ENCODE measurements at regions not wholly inside any gene's neighbourhood (a gene's known extent, or its start where the extent isn't known, plus 50 kb on each side); places are given as distances from the start of the nearest gene placed in this dataset.
"Not testable (repeated sequence)": the region's sequence is repeated elsewhere in the genome, so short reads cannot be mapped to it uniquely, and the experiment has no call there.

GRCh38 chr13:74574964-74575728, 440.9 kb upstream of the KLF12 start:
- DNase-seq (ENCODE audit: low read depth in 2 of 2): no peak

- no peak for DNase-seq (ENCODE audit: low read depth in 2 of 2)
These were observed 439.4 kb upstream of the KLF12 start for GRCh38 chr13:74573654-74574053.

- DNase-seq (ENCODE audit: low read depth in 2 of 2): no peak
These were observed 437.6 kb upstream of the KLF12 start for GRCh38 chr13:74571811-74572210.

GRCh38 chr13:74570834-74571233, 436.6 kb upstream of the KLF12 start:
- no peak for DNase-seq (ENCODE audit: low read depth in 2 of 2)

DNA sequence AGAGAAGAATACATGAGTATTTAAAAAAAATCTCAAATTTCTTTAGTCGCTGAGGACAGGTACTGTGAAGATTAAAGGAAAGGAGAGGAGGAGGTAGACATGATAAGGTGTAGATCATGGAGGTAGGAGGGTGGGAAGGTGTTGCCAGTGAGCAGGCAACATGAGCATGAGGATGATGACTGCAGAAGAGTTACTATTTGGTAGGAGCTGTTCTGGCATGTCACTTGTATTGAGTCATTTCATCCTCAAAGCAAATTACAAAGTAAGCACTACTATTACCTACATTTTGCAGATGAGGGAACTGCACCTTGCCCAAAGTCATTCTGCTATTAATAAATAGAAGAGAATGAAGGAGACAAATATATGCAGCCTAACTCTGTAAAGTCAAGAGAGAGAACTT, 435.8 kb upstream of the KLF12 start:
- DNase-seq (ENCODE audit: low read depth in 2 of 2): no peak

- no peak for DNase-seq (ENCODE audit: low read depth in 2 of 2)
These were observed 435.0 kb upstream of the KLF12 start for GRCh38 chr13:74569251-74569650.

GRCh38 chr13:74567485-74567884, 433.3 kb upstream of the KLF12 start:
- no peak for DNase-seq (ENCODE audit: low read depth in 2 of 2)

- no peak for DNase-seq (ENCODE audit: low read depth in 2 of 2)
These were observed 428.2 kb upstream of the KLF12 start for GRCh38 chr13:74562381-74562780.

DNA sequence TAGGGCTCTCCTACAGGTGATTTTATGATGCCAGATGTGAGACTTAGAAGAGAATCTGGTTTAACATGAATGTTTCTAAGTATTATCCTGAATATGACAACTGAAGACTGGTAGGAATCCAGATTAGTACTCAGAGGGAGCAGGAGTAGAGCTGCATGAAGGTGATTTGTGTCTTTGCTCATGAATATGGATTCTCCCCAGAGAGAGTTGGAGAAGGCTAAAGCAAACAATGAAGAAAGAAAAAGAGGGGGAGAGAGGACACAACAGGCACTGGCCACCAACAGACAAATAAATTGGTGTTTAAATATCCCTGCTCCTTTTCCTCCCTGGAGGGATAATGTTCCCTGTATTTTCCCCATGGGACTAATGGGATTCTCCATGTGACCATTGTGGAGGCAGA, 427.0 kb upstream of the KLF12 start:
- no peak for DNase-seq (ENCODE audit: low read depth in 2 of 2)

DNA sequence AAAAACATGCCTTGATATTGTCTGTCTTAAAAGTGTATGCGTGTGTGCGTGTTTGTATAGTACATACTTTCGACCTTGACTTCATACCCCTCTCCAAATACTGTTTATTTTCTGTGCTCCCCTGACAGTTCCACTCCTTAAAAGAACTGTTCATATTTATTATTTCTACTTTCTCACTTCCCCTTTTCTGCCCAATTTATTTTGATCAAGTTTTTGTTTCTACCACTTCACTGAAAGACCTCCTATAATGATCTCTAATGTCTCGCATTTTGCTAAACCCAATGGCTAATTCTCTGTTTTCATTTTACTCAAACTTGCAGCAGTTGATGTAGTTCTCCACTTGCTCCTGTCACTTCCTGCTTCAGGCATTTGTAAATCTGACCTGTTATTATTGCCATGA, 426.1 kb upstream of the KLF12 start:
- DNase-seq (ENCODE audit: low read depth in 2 of 2): no peak

DNA sequence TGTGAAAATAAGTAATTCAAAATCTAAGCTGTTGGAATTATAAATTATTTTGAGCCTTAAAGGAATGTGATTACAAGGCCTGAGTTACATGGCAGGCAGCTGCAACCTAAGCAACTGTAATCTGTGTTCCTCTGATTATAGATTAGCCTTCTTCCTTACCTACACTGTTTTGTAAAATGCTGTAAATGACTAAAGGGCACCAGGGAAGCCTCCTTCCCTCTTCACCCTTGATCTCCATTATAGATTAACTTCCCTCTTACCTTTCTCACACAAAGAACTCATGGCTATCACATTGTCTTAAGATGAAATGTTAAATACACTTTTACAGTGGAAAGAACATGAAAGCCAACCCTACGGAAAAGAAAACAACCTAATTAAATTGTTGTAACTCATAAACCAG, 423.7 kb upstream of the KLF12 start:
- DNase-seq (ENCODE audit: low read depth in 2 of 2): no peak

DNA sequence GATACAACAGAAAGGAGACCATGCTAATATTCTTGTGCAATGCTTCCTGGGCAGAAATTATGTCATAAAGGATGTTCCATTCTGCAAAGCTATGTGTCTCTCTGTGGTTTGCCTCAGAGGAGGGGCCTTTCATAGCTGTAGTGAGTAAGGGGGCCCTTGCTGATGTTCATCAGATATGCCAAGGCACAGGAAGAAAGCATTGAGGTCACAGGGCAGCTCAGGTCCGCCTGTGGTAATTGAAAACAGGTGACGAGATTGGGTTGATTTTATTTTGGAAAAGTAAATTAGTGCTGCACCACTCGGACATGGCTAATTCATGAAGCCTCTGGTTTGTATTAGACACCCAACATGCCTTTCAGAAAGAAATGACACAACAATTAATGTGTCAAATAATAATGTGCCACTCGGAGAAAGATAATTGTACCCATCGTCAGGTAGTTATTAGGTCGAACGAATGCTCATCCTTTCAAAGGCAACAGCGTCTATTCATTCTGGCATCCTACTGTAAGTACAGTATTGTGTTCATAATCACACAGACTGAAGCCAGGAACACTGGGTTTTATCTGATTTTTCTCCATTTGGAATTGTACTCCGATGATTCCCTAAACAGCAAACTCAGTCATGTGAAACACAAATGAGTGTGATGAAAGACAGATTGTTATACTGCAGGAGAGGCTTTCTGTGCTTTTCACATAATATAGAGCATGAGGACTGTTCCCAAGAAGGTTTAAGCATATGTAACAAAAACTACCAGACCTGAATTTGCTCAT, 421.6 kb upstream of the KLF12 start:
- no peak for DNase-seq (ENCODE audit: low read depth in 2 of 2)

DNA sequence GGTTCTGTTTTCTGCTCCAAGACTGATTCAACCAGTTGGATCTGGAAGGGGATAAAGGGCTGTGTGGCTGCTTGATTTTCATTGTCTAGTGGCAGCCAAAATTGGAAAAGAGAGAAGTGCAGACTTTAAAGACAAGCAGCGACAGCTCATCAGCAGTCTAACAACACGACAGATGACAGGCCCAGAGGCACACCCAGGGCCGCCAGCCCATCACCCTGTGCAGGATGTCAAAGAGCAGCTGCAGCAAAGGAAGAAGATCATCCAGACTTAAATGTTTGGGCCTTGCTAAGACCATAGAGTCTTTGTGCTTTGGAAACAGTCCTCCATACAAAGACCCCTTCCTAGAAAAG, 421.0 kb upstream of the KLF12 start:
- no peak for DNase-seq (ENCODE audit: low read depth in 2 of 2)

DNA sequence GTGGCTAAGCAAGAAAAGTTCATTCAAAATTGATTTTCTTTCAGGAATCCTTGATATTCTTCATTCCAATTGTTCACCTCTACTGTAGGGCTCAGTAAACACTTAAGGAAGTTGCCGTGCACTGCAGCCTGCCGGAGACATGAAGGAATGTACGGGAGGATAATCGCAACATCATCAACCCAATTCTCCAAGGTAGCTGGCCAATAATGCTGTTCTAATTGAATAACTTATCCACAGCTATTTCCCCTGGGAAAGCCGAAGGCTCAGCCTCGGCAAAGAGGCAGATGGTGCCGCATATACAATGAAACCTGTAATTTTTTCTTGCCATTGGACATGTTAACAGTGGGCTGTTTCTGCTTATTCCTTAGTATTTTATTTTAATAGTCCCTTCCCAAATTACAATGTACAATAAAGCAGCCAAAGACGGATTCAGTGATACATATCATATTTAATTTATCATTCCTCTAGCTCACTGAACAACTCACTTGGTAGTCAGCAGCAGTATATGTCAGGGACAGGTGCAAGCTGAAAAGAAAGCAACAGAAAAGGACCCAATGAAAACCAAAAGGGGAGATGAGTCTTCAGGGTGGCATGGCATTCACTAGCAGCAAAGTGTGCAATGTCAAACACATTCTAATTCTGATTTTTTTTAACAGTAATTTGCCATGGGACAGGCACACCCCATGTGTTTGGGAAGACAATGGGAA, 420.5 kb upstream of the KLF12 start:
- no peak for DNase-seq (ENCODE audit: low read depth in 2 of 2)

GRCh38 chr13:74550039-74550438, 415.8 kb upstream of the KLF12 start:
- DNase-seq (ENCODE audit: low read depth in 2 of 2): no peak

GRCh38 chr13:74536649-74537048, 402.4 kb upstream of the KLF12 start:
- DNase-seq (ENCODE audit: low read depth in 2 of 2): not testable (repeated sequence)

DNA sequence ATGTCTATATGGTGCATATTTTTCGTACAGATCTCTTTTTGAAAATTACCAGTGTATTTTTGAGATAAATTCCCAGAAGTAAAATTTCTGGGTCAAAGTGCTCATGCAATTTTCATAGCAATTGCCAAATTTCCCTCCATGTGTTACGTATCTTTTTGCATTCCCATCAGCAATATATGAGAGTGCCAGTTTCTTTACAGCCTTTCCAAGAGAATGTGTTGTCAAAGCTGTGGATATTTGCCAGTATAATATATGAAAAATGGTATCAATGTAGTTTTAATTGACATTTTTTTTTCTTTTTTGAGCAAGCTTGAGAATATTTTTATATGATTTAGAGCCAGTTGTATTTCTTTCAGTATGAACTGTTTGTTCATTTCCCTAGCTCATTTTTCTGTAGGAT, 399.0 kb upstream of the KLF12 start:
- DNase-seq (ENCODE audit: low read depth in 2 of 2): no peak

DNA sequence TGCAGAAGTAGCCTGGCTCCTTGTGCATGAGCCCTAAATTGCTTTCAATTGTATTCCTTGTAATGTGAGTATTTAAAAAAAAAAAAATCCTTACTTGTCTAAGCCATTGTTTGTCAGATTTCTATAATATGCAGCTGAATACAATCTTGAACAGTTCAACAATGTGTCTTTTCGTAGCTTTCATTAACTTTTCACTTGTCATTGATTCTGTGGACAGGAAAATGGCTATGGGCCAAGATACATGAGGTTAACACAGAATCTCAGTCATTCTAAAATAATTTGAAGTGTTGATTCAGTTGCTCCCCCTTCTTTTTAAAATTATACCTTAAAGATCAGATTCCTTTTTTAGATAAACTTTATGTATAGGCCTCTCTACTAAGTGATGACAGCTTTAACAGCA, 395.8 kb upstream of the KLF12 start:
- no peak for DNase-seq (ENCODE audit: low read depth in 2 of 2)

GRCh38 chr13:74528734-74529513, 394.7 kb upstream of the KLF12 start:
- DNase-seq (ENCODE audit: low read depth in 2 of 2): no peak

DNA sequence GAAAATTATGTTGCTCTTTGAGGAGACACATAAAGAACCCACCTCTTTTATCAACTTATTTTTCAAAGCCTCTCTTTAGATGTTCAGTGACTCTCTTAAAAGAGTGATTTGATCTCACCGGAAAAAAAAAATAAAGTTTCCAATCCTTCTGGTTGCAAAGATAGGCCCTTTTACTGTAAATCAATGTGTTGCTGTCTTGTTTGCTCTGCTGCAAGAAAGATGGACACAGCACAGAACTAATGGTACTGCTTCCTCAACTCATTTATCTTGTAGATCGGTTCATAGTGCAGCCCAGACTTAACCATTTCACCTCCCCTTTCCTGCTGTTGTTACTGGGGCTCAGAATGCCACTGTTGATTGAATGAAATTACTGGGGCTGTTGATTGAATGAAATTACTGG, 388.9 kb upstream of the KLF12 start:
- no peak for DNase-seq (ENCODE audit: low read depth in 2 of 2)

- DNase-seq (ENCODE audit: low read depth in 2 of 2): no peak
These were observed 377.3 kb upstream of the KLF12 start for GRCh38 chr13:74511523-74511922.

GRCh38 chr13:74487091-74487722, 353.0 kb upstream of the KLF12 start:
- no peak for DNase-seq (ENCODE audit: low read depth in 2 of 2)

Data from stimulated activated CD8-positive, alpha-beta memory T cell treated with anti-CD3 and anti-CD28 coated beads, Interleukin-7, amount 100 ng/mL, for 4 hours (primary cell).